Liver (tissue), 8 donors: ENCODE measurements at regions not wholly inside any gene's neighbourhood (a gene's known extent, or its start where the extent isn't known, plus 50 kb on each side); places are given as distances from the start of the nearest gene placed in this dataset.

Experiments used
- DNase-seq: peaks from one replicate; pipeline ENCODE4 v3.0.0-alpha.2; 2017; ENCODE audit warnings: low spot score
- H3K27ac ChIP-seq, 2 donors: one replicate each; pipeline ENCODE4 v1.7.0; 2013; ENCODE audit warnings: inconsistent platforms in 2 of 2, low read length in 2 of 2, control low read depth in 1 of 2, low read depth in 1 of 2, mild to moderate bottlenecking in 1 of 2
- H3K27me3 ChIP-seq, 4 donors: one replicate each; pipeline versions ENCODE4 v1.6.1 to v1.7.0; 2013; ENCODE audit warnings: low read length in 3 of 4, inconsistent platforms in 1 of 4, mild to moderate bottlenecking in 1 of 4, moderate library complexity in 1 of 4; ENCODE audit not compliant: control insufficient read depth in 4 of 4, insufficient read depth in 4 of 4
- H3K36me3 ChIP-seq, 4 donors: one replicate each; pipeline versions ENCODE4 v1.6.1 to v1.7.0; 2013; ENCODE audit warnings: low read length in 3 of 4, mild to moderate bottlenecking in 3 of 4, low read depth in 1 of 4, moderate library complexity in 1 of 4; ENCODE audit not compliant: control insufficient read depth in 4 of 4, insufficient read depth in 3 of 4
- H3K4me1 ChIP-seq, 4 donors: one replicate each; pipeline versions ENCODE4 v1.6.1 to v1.7.0; 2013; ENCODE audit warnings: low read length in 3 of 4, mild to moderate bottlenecking in 3 of 4, moderate library complexity in 1 of 4; ENCODE audit not compliant: control insufficient read depth in 4 of 4, insufficient read depth in 4 of 4
- H3K4me3 ChIP-seq, 3 donors: one replicate each; pipeline versions ENCODE4 v1.6.1 to v1.7.0; 2013; ENCODE audit warnings: low read length in 3 of 3, control low read depth in 1 of 3, low read depth in 1 of 3, mild to moderate bottlenecking in 1 of 3
- H3K9ac ChIP-seq, 2 donors: one replicate each; pipeline ENCODE4 v1.7.0; 2013; ENCODE audit warnings: low read length in 2 of 2, mild to moderate bottlenecking in 2 of 2, moderate library complexity in 2 of 2, control low read depth in 1 of 2, low read depth in 1 of 2
- H3K9me3 ChIP-seq, 4 donors: one replicate each; pipeline versions ENCODE4 v1.6.1 to v1.7.0; 2013; ENCODE audit warnings: low read length in 3 of 4; ENCODE audit not compliant: control insufficient read depth in 4 of 4
- CTCF ChIP-seq: fragments of 150-350 bp; IDR thresholded peaks from 2 replicates; pipeline ENCODE4 v1.5.1; 2017; ENCODE audit warnings: improper control_type of control experiment, low read depth, low read length; ENCODE audit not compliant: missing input control
- EGR1 ChIP-seq, 2 donors: IDR thresholded peaks; 2 replicates each; pipeline ENCODE4 v1.6.1; 2016 to 2018; ENCODE audit warnings: antibody characterized with exemption in 2 of 2, low read depth in 2 of 2
- FOXA2 ChIP-seq: IDR thresholded peaks from 2 replicates; pipeline ENCODE4 v1.6.1; 2016; ENCODE audit warnings: antibody characterized with exemption
- HNF4G ChIP-seq: IDR thresholded peaks from 2 replicates; pipeline ENCODE4 v1.6.1; 2016; ENCODE audit warnings: antibody characterized with exemption
- JUND ChIP-seq, 2 donors: IDR thresholded peaks; 2 replicates each; pipeline ENCODE4 v1.6.1; 2016; ENCODE audit warnings: antibody characterized with exemption in 2 of 2
- MAX ChIP-seq: IDR thresholded peaks from 2 replicates; pipeline ENCODE4 v1.6.1; 2016; ENCODE audit warnings: antibody characterized with exemption
- NR2F2 ChIP-seq: IDR thresholded peaks from 2 replicates; pipeline ENCODE4 v1.6.1; 2016; ENCODE audit warnings: antibody characterized with exemption
- RAD21 ChIP-seq, 2 donors: IDR thresholded peaks; 2 replicates each; pipeline ENCODE4 v1.6.1; 2016; ENCODE audit warnings: antibody characterized with exemption in 2 of 2, mild to moderate bottlenecking in 2 of 2
- REST ChIP-seq: IDR thresholded peaks from 2 replicates; pipeline ENCODE4 v1.6.1; 2016; ENCODE audit warnings: antibody characterized with exemption, mild to moderate bottlenecking
- RXRA ChIP-seq, 2 donors: IDR thresholded peaks; 2 replicates each; pipeline ENCODE4 v1.6.1; 2017 to 2018; ENCODE audit warnings: antibody characterized with exemption in 2 of 2, mild to moderate bottlenecking in 1 of 2
- SP1 ChIP-seq: IDR thresholded peaks from 2 replicates; pipeline ENCODE4 v1.6.1; 2018; ENCODE audit warnings: antibody characterized with exemption, mild to moderate bottlenecking
- YY1 ChIP-seq: IDR thresholded peaks from 2 replicates; pipeline ENCODE4 v1.6.1; 2016; ENCODE audit warnings: antibody characterized with exemption, mild to moderate bottlenecking
- WGBS: extraction: QIAGEN DNeasy Blood & Tissue Kit; methylation state at CpG from one replicate; pipeline ENCODE4 v1.1.7; 2013; 5-methylcytosine and 5-hydroxymethylcytosine counted together
- TF ChIP-seq, protein P1 (sequence below): IDR thresholded peaks from 2 replicates; pipeline ENCODE4 v1.6.1; 2016; ENCODE audit warnings: antibody characterized with exemption
- donor health status: healthy.
- donor health status: healthy.
- donor health status: healthy.
- donor health status: healthy.
- donor health status: healthy.

GRCh38 chr6:67009818-67010217 lies 1302.8 kb upstream of the EYS start:
- Histone ChIP-seq H3K4me1 (no peaks in the 10 kb centered on the region), H3K36me3 (no peaks in the 10 kb centered on the region), H3K27me3 (no peaks in the 10 kb centered on the region), H3K9me3 (no peaks in the 10 kb centered on the region), H3K27ac (no peak overlapping the region), H3K9ac (no peak overlapping the region), H3K4me3 (no peak overlapping the region)
- TF ChIP-seq EGR1 (IDR thresholded peaks at IDR 0.05; ENCODE audit: low read depth in 2 of 2): no peak
- no peak for TF ChIP-seq RAD21 (IDR thresholded peaks at IDR 0.05)
- no peak for TF ChIP-seq HNF4G
- TF ChIP-seq REST: no peak
- no peak for TF ChIP-seq MAX
- no peak for TF ChIP-seq JUND (IDR thresholded peaks at IDR 0.05)
- TF ChIP-seq, protein P1, sequence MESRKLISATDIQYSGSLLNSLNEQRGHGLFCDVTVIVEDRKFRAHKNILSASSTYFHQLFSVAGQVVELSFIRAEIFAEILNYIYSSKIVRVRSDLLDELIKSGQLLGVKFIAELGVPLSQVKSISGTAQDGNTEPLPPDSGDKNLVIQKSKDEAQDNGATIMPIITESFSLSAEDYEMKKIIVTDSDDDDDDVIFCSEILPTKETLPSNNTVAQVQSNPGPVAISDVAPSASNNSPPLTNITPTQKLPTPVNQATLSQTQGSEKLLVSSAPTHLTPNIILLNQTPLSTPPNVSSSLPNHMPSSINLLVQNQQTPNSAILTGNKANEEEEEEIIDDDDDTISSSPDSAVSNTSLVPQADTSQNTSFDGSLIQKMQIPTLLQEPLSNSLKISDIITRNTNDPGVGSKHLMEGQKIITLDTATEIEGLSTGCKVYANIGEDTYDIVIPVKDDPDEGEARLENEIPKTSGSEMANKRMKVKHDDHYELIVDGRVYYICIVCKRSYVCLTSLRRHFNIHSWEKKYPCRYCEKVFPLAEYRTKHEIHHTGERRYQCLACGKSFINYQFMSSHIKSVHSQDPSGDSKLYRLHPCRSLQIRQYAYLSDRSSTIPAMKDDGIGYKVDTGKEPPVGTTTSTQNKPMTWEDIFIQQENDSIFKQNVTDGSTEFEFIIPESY: no peak
- TF ChIP-seq SP1: no peak
- no peak for TF ChIP-seq FOXA2
- TF ChIP-seq NR2F2: no peak
- TF ChIP-seq YY1: no peak
- no peak for TF ChIP-seq CTCF
- 51% methylated on average over 8 of the region's 8 CpGs for WGBS
- no peak for DNase-seq

DNA sequence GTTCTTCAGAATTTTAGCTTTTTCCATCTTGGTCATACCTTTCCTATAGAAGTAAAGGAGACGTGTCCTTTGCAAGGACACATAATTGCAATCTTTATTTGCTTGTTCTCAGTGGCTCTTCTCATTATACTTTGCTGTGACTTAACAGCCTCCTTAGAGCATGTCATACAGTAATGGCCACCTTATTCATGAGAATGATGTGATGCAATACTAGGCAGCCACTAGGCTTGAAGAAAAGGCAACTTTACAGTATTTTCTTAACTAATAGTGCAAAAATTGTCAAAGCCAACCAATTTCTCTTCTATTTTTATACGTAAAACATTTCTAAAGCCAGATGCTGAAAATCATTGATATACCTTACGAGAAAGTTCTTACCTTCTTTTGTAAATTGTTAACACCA lies 1296.8 kb upstream of the EYS start:
- H3K9ac ChIP-seq: no peak overlapping the region
- no peaks in the 10 kb centered on the region for H3K27me3 ChIP-seq
- H3K4me1 ChIP-seq: no peaks in the 10 kb centered on the region
- no peak overlapping the region for H3K4me3 ChIP-seq
- H3K36me3 ChIP-seq: no peaks in the 10 kb centered on the region
- no peaks in the 10 kb centered on the region for H3K9me3 ChIP-seq
- TF ChIP-seq CTCF: no peak
- TF ChIP-seq RXRA (IDR thresholded peaks at IDR 0.05): no peak
- H3K27ac ChIP-seq: no peak overlapping the region
- WGBS: 76% methylated on average over 3 of the region's 3 CpGs
- no peak for DNase-seq
